ENCODE measurements at regions not wholly inside any gene's neighbourhood (a gene's known extent, or its start where the extent isn't known, plus 50 kb on each side); places are given as distances from the start of the nearest gene placed in this dataset.

DNA sequence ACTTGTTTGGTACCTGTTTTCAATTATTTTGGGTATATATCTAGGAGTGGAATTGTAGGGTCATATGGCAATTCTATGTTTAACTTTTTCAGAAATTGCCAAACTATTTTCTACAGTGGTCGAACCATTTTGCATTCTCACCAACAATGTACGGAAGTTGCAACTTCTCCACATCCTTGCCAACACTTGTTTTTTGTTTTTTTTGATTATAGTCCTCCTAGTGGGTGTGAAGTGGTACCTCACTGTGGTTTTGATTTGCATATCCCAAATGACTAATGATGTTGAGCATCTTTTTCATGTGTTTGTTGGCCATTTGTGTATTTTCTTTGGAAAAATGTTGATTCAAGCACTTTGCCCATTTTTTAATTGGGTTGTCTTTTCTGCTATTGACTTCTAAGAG lies 122.1 kb downstream of the RPS24 start:
- TF ChIP-seq, protein P1, sequence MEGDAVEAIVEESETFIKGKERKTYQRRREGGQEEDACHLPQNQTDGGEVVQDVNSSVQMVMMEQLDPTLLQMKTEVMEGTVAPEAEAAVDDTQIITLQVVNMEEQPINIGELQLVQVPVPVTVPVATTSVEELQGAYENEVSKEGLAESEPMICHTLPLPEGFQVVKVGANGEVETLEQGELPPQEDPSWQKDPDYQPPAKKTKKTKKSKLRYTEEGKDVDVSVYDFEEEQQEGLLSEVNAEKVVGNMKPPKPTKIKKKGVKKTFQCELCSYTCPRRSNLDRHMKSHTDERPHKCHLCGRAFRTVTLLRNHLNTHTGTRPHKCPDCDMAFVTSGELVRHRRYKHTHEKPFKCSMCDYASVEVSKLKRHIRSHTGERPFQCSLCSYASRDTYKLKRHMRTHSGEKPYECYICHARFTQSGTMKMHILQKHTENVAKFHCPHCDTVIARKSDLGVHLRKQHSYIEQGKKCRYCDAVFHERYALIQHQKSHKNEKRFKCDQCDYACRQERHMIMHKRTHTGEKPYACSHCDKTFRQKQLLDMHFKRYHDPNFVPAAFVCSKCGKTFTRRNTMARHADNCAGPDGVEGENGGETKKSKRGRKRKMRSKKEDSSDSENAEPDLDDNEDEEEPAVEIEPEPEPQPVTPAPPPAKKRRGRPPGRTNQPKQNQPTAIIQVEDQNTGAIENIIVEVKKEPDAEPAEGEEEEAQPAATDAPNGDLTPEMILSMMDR (IDR thresholded peaks at IDR 0.05): no peak
- TF ChIP-seq POLR2A (IDR thresholded peaks at IDR 0.05): no peak
- Histone ChIP-seq H3K4me1 (no peaks in the 10 kb centered on the region), H3K27ac (no peak overlapping the region), H3K4me3 (no peak overlapping the region), H3K27me3 (no peaks in the 10 kb centered on the region), H3K9me3 (no peaks in the 10 kb centered on the region), H3K36me3 (no peaks in the 10 kb centered on the region)
- DNase-seq: no peak
- intact Hi-C loops (cut with DNase I): no loop called here
- WGBS (ENCODE audit: insufficient coverage, low coverage, low lambda C conversion rate, missing lambda C conversion rate): 75% methylated on average over 2 of the region's 2 CpGs
- no peak for ATAC-seq

DNA sequence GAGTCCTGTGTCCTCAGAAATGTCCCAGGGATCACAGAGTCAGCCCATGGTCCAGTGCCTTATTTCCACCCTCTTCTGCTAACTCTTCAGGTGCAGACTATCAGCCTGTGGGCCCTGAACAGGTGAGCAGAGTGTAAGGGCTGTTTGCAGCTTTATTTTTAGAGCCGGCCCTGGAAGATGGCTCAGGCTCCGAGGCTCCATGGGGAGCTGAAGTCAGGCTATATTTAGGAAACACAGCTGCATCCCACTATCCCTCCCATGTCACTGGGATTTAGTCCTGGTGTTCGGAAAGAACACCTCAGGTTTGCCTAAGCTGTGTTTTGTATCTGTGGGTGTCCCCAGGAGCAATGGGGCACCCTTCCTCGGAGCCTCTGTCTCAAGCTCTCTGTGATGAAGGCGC lies 126.9 kb downstream of the RPS24 start:
- Histone ChIP-seq H3K9me3 (no peaks in the 10 kb centered on the region), H3K4me3 (no peak overlapping the region), H3K4me1 (no peaks in the 10 kb centered on the region), H3K27me3 (no peaks in the 10 kb centered on the region), H3K27ac (no peak overlapping the region), H3K36me3 (no peaks in the 10 kb centered on the region)
- ATAC-seq: no peak
- no peak for DNase-seq
- intact Hi-C loops (cut with DNase I): no loop called here
- TF ChIP-seq, protein P1 (IDR thresholded peaks at IDR 0.05): no peak
- TF ChIP-seq POLR2A (IDR thresholded peaks at IDR 0.05): no peak
- WGBS (ENCODE audit: insufficient coverage, low coverage, low lambda C conversion rate, missing lambda C conversion rate): 85% methylated on average over 2 of the region's 5 CpGs

DNA sequence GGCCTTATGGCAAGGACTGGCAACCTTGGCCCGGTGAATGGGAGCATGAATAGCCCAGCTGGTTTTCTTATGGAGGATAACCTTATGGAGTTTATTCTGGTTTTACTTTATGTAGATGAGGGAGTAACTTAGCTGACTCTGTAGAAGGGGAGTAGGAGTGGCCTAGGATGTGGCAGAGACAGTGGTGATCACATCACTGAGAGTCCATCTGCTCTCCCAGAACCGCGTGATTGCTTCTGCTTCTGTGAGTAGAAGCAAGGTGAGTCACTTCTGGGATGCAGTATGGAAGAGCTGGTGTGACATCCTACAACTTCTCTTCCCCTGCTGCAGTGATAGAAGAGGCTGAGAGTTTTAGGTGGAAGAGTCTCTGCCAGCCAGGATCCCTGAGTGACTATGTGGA lies 129.2 kb downstream of the RPS24 start:
- TF ChIP-seq POLR2A (IDR thresholded peaks at IDR 0.05): no peak
- TF ChIP-seq, protein P1 (IDR thresholded peaks at IDR 0.05): no peak
- H3K9me3 ChIP-seq: no peaks in the 10 kb centered on the region
- no peak for DNase-seq
- no peak overlapping the region for H3K27ac ChIP-seq
- H3K4me1 ChIP-seq: no peaks in the 10 kb centered on the region
- no CpG with 5 or more reads among the region's 3 CpGs for WGBS (ENCODE audit: insufficient coverage, low coverage, low lambda C conversion rate, missing lambda C conversion rate)
- ATAC-seq: no peak
- no peaks in the 10 kb centered on the region for H3K27me3 ChIP-seq
- intact Hi-C loops (cut with DNase I): no loop called here
- H3K36me3 ChIP-seq: no peaks in the 10 kb centered on the region
- H3K4me3 ChIP-seq: no peak overlapping the region

DNA sequence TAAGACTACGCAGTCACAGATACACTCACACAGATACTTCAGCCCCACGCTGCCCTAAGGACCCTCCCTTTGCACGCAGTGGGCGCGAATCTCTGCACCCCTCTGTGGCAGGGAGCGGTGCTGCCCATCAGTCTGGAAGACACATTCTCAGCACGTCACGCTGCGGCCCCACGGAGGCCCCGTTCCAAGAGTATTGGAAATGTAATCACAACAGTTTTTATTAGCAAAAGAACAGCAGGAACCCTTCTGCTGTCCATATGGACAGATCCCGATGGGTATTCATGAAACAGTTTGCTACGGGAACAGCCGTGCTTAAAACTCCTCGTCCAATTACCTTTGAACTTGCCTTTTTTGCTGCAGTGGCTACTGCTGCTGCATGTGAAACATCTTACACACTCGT lies 131.0 kb downstream of the RPS24 start:
- intact Hi-C loops (cut with DNase I): no loop called here
- Histone ChIP-seq H3K27me3 (no peaks in the 10 kb centered on the region), H3K4me1 (no peaks in the 10 kb centered on the region), H3K36me3 (no peaks in the 10 kb centered on the region), H3K4me3 (no peak overlapping the region), H3K9me3 (no peaks in the 10 kb centered on the region), H3K27ac (no peak overlapping the region)
- TF ChIP-seq, protein P1 (IDR thresholded peaks at IDR 0.05): no peak
- no peak for TF ChIP-seq POLR2A (IDR thresholded peaks at IDR 0.05)
- DNase-seq: no peak
- ATAC-seq: no peak
- WGBS (ENCODE audit: insufficient coverage, low coverage, low lambda C conversion rate, missing lambda C conversion rate): 43% methylated on average over 5 of the region's 16 CpGs

DNA sequence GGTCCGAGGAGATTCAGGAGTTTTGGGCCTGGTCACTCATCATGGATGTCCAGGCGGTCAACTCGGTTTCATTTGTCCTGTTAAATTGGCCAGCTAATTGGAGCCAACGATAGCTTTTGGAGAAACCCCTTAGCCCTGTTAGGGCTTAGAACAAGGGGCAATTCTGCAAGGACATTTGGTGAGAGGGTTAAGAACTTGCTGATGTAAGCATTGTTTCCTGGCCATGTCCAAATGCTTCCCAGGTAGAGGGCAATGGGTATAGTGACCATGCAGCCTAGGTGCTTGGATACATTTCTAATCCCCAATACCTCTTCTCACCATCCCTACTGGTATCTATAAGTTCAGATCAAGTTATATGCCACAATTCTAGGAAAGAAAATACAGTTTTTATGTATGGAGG lies 131.5 kb downstream of the RPS24 start:
- no peaks in the 10 kb centered on the region for H3K4me1 ChIP-seq
- TF ChIP-seq POLR2A (IDR thresholded peaks at IDR 0.05): no peak
- TF ChIP-seq, protein P1 (IDR thresholded peaks at IDR 0.05): no peak
- 88% methylated on average over 3 of the region's 4 CpGs for WGBS (ENCODE audit: insufficient coverage, low coverage, low lambda C conversion rate, missing lambda C conversion rate)
- ATAC-seq (no peak), DNase-seq (no peak)
- H3K36me3 ChIP-seq: no peaks in the 10 kb centered on the region
- intact Hi-C loops (cut with DNase I): no loop called here
- no peaks in the 10 kb centered on the region for H3K9me3 ChIP-seq
- H3K4me3 ChIP-seq: no peak overlapping the region
- no peaks in the 10 kb centered on the region for H3K27me3 ChIP-seq
- no peak overlapping the region for H3K27ac ChIP-seq

All from right lobe of liver (tissue), 6 donors.